OCI-LY3 (cell line): ENCODE measurements at regions not wholly inside any gene's neighbourhood (a gene's known extent, or its start where the extent isn't known, plus 50 kb on each side); places are given as distances from the start of the nearest gene placed in this dataset.

ENCODE experiments used
- EZH2phosphoT487 ChIP-seq: fragments of 200-600 bp; shearing (Covaris generic); IDR thresholded peaks from 2 replicates; pipeline ENCODE4 v1.6.1; 2018; ENCODE audit warnings: antibody characterized with exemption, mixed run types, low read depth
- TF ChIP-seq, protein P1 (sequence below): fragments of 200-600, 300-600 bp; sonication (generic); IDR thresholded peaks from 2 replicates; pipeline ENCODE4 v1.5.1; 2014; ENCODE audit warnings: antibody characterized with exemption, low read length, low read depth

- TF ChIP-seq, protein P1, sequence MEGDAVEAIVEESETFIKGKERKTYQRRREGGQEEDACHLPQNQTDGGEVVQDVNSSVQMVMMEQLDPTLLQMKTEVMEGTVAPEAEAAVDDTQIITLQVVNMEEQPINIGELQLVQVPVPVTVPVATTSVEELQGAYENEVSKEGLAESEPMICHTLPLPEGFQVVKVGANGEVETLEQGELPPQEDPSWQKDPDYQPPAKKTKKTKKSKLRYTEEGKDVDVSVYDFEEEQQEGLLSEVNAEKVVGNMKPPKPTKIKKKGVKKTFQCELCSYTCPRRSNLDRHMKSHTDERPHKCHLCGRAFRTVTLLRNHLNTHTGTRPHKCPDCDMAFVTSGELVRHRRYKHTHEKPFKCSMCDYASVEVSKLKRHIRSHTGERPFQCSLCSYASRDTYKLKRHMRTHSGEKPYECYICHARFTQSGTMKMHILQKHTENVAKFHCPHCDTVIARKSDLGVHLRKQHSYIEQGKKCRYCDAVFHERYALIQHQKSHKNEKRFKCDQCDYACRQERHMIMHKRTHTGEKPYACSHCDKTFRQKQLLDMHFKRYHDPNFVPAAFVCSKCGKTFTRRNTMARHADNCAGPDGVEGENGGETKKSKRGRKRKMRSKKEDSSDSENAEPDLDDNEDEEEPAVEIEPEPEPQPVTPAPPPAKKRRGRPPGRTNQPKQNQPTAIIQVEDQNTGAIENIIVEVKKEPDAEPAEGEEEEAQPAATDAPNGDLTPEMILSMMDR = no peak
- no peak for TF ChIP-seq EZH2phosphoT487
Measured at GRCh38 chr12:31207799-31208465, 118.0 kb downstream of the SINHCAF start.
